Frontal cortex (tissue), 3 donors: ENCODE measurements at regions not wholly inside any gene's neighbourhood (a gene's known extent, or its start where the extent isn't known, plus 50 kb on each side); places are given as distances from the start of the nearest gene placed in this dataset.
"Not testable (repeated sequence)": the region's sequence is repeated elsewhere in the genome, so short reads cannot be mapped to it uniquely, and the experiment has no call there.

Experiments
- DNase-seq, 2 donors: peaks; one replicate each; pipeline ENCODE4 v3.0.0; 2012; ENCODE audit warnings: low spot score in 2 of 2
- FAIRE-seq: peaks from 2 replicates; lab custom pipeline; 2012; peaks lifted over from hg19 to GRCh38; lab: Jason Lieb, UNC
- donor health status: control.
- donor health status: control.
- donor health status: control.

GRCh38 chr5:54787910-54788309, 197.5 kb downstream of the ESM1 start:
- not testable (repeated sequence) for FAIRE-seq, DNase-seq

GRCh38 chr5:54785729-54786591, 199.4 kb downstream of the ESM1 start:
- no peak for DNase-seq
- FAIRE-seq: no peak

- DNase-seq (no peak), FAIRE-seq (no peak)
These were observed 206.6 kb downstream of the ESM1 start for GRCh38 chr5:54778783-54779182.

GRCh38 chr5:54775645-54776044, 209.7 kb downstream of the ESM1 start:
- DNase-seq: no peak
- FAIRE-seq: no peak

- DNase-seq: no peak
- no peak for FAIRE-seq
These were observed 210.9 kb downstream of the ESM1 start for GRCh38 chr5:54774281-54775170.

- no peak for FAIRE-seq
- DNase-seq: no peak
These were observed 212.7 kb downstream of the ESM1 start for GRCh38 chr5:54772684-54773083.

- DNase-seq (no peak), FAIRE-seq (no peak)
These were observed 213.2 kb downstream of the ESM1 start for GRCh38 chr5:54772231-54772630.

GRCh38 chr5:54769746-54770145, 215.6 kb downstream of the ESM1 start:
- DNase-seq (no peak), FAIRE-seq (no peak)

GRCh38 chr5:54769072-54769471, 216.3 kb downstream of the ESM1 start:
- DNase-seq (no peak), FAIRE-seq (no peak)

GRCh38 chr5:54766748-54767147, 218.6 kb downstream of the ESM1 start:
- FAIRE-seq (no peak), DNase-seq (no peak)

- DNase-seq: no peak
- FAIRE-seq: no peak
These were observed 220.0 kb downstream of the ESM1 start for GRCh38 chr5:54765165-54766028.

GRCh38 chr5:54764102-54765090, 221.0 kb downstream of the ESM1 start:
- DNase-seq: no peak
- no peak for FAIRE-seq

GRCh38 chr5:54761213-54761701, 224.1 kb downstream of the ESM1 start:
- FAIRE-seq (no peak), DNase-seq (no peak)

GRCh38 chr5:54760182-54760935, 225.0 kb downstream of the ESM1 start:
- no peak for DNase-seq
- FAIRE-seq: no peak

- FAIRE-seq (no peak), DNase-seq (no peak)
These were observed 227.4 kb downstream of the ESM1 start for GRCh38 chr5:54758038-54758437.

GRCh38 chr5:54757541-54757940, 227.9 kb downstream of the ESM1 start:
- no peak for DNase-seq
- FAIRE-seq: no peak

GRCh38 chr5:54756796-54757402, 228.5 kb downstream of the ESM1 start:
- FAIRE-seq: no peak

GRCh38 chr5:54756301-54756700, 229.1 kb downstream of the ESM1 start:
- FAIRE-seq (no peak), DNase-seq (no peak)

More at GRCh38 chr5:54756796-54757402, 228.5 kb downstream of the ESM1 start:
- no peak for DNase-seq
